Astrocyte of the hippocampus (primary cell): ENCODE measurements at regions not wholly inside any gene's neighbourhood (a gene's known extent, or its start where the extent isn't known, plus 50 kb on each side); places are given as distances from the start of the nearest gene placed in this dataset.

Source experiments
- DNase-seq: peaks from one replicate; pipeline ENCODE4 v3.0.0; 2011; ENCODE audit warnings: low read depth, low spot score

- DNase-seq = peak; percentile 64
Observed at GRCh38 chr22:26892166-26893041, 235.0 kb downstream of the MIAT start.

GRCh38 chr22:26893173-26894110 is 236.1 kb downstream of the MIAT start:
- peak; percentile 65 for DNase-seq

GRCh38 chr22:26894362-26894761 is 237.0 kb downstream of the MIAT start:
- DNase-seq = peak; percentile 28

GRCh38 chr22:26894766-26895485 is 237.5 kb downstream of the MIAT start:
- peak; percentile 93 for DNase-seq

GRCh38 chr22:26897384-26897783 is 240.0 kb downstream of the MIAT start:
- DNase-seq = no peak

- no peak for DNase-seq
Observed at GRCh38 chr22:26898946-26899605, 241.7 kb downstream of the MIAT start.

GRCh38 chr22:26900787-26901186 is 243.4 kb downstream of the MIAT start:
- DNase-seq = no peak

GRCh38 chr22:26901198-26901816 is 243.9 kb downstream of the MIAT start:
- no peak for DNase-seq

GRCh38 chr22:26902401-26903029 is 245.1 kb downstream of the MIAT start:
- no peak for DNase-seq

- peak; percentile 39 for DNase-seq
Observed at GRCh38 chr22:26903030-26903856, 245.9 kb downstream of the MIAT start.

GRCh38 chr22:26904483-26904882 is 247.1 kb downstream of the MIAT start:
- no peak for DNase-seq

- no peak for DNase-seq
Observed at GRCh38 chr22:26905076-26905475, 247.7 kb downstream of the MIAT start.

GRCh38 chr22:26905640-26906039 is 248.3 kb downstream of the MIAT start:
- DNase-seq = no peak

GRCh38 chr22:26906464-26906863 is 249.1 kb downstream of the MIAT start:
- no peak for DNase-seq

GRCh38 chr22:26907366-26907765 is 250.0 kb downstream of the MIAT start:
- no peak for DNase-seq

GRCh38 chr22:26910845-26911244 is 253.5 kb downstream of the MIAT start:
- DNase-seq = no peak

- DNase-seq = no peak
Observed at GRCh38 chr22:26912655-26913345, 255.4 kb downstream of the MIAT start.

GRCh38 chr22:26914519-26915185 is 257.3 kb downstream of the MIAT start:
- no peak for DNase-seq
